ENCODE measurements at regions not wholly inside any gene's neighbourhood (a gene's known extent, or its start where the extent isn't known, plus 50 kb on each side); places are given as distances from the start of the nearest gene placed in this dataset.

- Histone ChIP-seq H3K27ac (no peak overlapping the region), H3K4me1 (no peaks in the 10 kb centered on the region), H3K9me3 (no peaks in the 10 kb centered on the region), H3K27me3 (peaks cover 0 to 4% of the 10 kb centered on the region in 2 donors), H3K36me3 (no peaks in the 10 kb centered on the region), H3K4me3 (no peak overlapping the region)
- no peak for DNase-seq
- intact Hi-C loops (cut with DNase I; ENCODE audit: low total_unique reads) = no loop called here
- no peak for TF ChIP-seq POLR2A (IDR thresholded peaks at IDR 0.05)
- no peak for TF ChIP-seq CTCF (IDR thresholded peaks at IDR 0.05)
These were observed 898.1 kb downstream of the EPHA4 start for GRCh38 chr2:220674033-220674432.

GRCh38 chr2:220676695-220677094 lies 895.4 kb downstream of the EPHA4 start:
- Histone ChIP-seq H3K4me1 (no peaks in the 10 kb centered on the region), H3K27ac (no peak overlapping the region)
- intact Hi-C loops (cut with DNase I; ENCODE audit: low total_unique reads) = no loop called here

GRCh38 chr2:220678943-220679342 lies 893.2 kb downstream of the EPHA4 start:
- no peak for TF ChIP-seq POLR2A (IDR thresholded peaks at IDR 0.05)
- no peak for TF ChIP-seq CTCF (IDR thresholded peaks at IDR 0.05)
- intact Hi-C loops (cut with DNase I; ENCODE audit: low total_unique reads) = no loop called here
- no peaks in the 10 kb centered on the region for H3K36me3 ChIP-seq

More at GRCh38 chr2:220676695-220677094, 895.4 kb downstream of the EPHA4 start:
- Histone ChIP-seq H3K9me3 (no peaks in the 10 kb centered on the region), H3K27me3 (peaks cover 0 to 4% of the 10 kb centered on the region in 2 donors), H3K4me3 (no peak overlapping the region), H3K36me3 (no peaks in the 10 kb centered on the region)
- no peak for TF ChIP-seq CTCF (IDR thresholded peaks at IDR 0.05)
- no peak for TF ChIP-seq POLR2A (IDR thresholded peaks at IDR 0.05)
- DNase-seq = no peak

GRCh38 chr2:220682616-220683015 lies 889.5 kb downstream of the EPHA4 start:
- DNase-seq = no peak
- Histone ChIP-seq H3K4me1 (no peaks in the 10 kb centered on the region), H3K27ac (no peak overlapping the region), H3K4me3 (no peak overlapping the region), H3K27me3 (no peaks in the 10 kb centered on the region), H3K36me3 (no peaks in the 10 kb centered on the region), H3K9me3 (no peaks in the 10 kb centered on the region)
- TF ChIP-seq POLR2A (IDR thresholded peaks at IDR 0.05) (no peak), CTCF (IDR thresholded peaks at IDR 0.05) (no peak)
- intact Hi-C loops (cut with DNase I; ENCODE audit: low total_unique reads) = loop anchor here (10.0 kb wide), 1 partner anchor 1292 kb away; no protein-coding TSS in a partner anchor

More at GRCh38 chr2:220678943-220679342, 893.2 kb downstream of the EPHA4 start:
- Histone ChIP-seq H3K4me1 (no peaks in the 10 kb centered on the region), H3K27me3 (peaks cover 0 to 2% of the 10 kb centered on the region in 2 donors), H3K4me3 (no peak overlapping the region), H3K27ac (no peak overlapping the region), H3K9me3 (no peaks in the 10 kb centered on the region)
- DNase-seq = no peak

- Histone ChIP-seq H3K36me3 (no peaks in the 10 kb centered on the region), H3K4me1 (no peaks in the 10 kb centered on the region), H3K27me3 (no peaks in the 10 kb centered on the region), H3K4me3 (no peak overlapping the region), H3K9me3 (no peaks in the 10 kb centered on the region), H3K27ac (no peak overlapping the region)
- DNase-seq = no peak
- intact Hi-C loops (cut with DNase I; ENCODE audit: low total_unique reads) = loop anchor here (10.0 kb wide), 1 partner anchor 1291 kb away; no protein-coding TSS in a partner anchor
- TF ChIP-seq POLR2A (IDR thresholded peaks at IDR 0.05) (no peak), CTCF (IDR thresholded peaks at IDR 0.05) (no peak)
These were observed 888.0 kb downstream of the EPHA4 start for GRCh38 chr2:220684099-220684498.
